Pancreas (tissue), 10 donors: ENCODE measurements at regions not wholly inside any gene's neighbourhood (a gene's known extent, or its start where the extent isn't known, plus 50 kb on each side); places are given as distances from the start of the nearest gene placed in this dataset.

Source experiments
- ATAC-seq, 4 donors: fragments of 200-7000 bp; cut with Tn5 transposase; one replicate each; pipeline versions ENCODE4 v1.8.0 to v1.9.1; 2020; ENCODE audit warnings: mild to moderate bottlenecking in 4 of 4, moderate library complexity in 4 of 4
- DNase-seq, 6 donors: peaks; one replicate each; pipeline ENCODE4 v3.0.0-alpha.2; 2020
- FAIRE-seq: peaks from 2 replicates; lab custom pipeline; 2012; peaks lifted over from hg19 to GRCh38; lab: Jason Lieb, UNC
- H3K27ac ChIP-seq, 4 donors: fragments of 200-600 bp; sonication (generic); 1 replicate in 3 of 4; 2 replicates in 1 of 4; pipeline versions ENCODE4 v1.5.0 to v1.8.0; 2020
- H3K27me3 ChIP-seq, 4 donors: fragments of 200-600 bp; one replicate each; pipeline ENCODE4 v1.8.0; 2021
- H3K36me3 ChIP-seq, 3 donors: fragments of 200-600 bp; sonication (generic) in 1 of 3; one replicate each; pipeline versions ENCODE4 v1.5.0 to v1.8.0; 2020 to 2021
- H3K4me1 ChIP-seq, 3 donors: fragments of 200-600 bp; one replicate each; pipeline ENCODE4 v1.8.0; 2021
- H3K4me3 ChIP-seq, 4 donors: fragments of 200-600 bp; sonication (generic) in 2 of 4; one replicate each; pipeline versions ENCODE4 v1.5.0 to v1.8.0; 2020 to 2021
- H3K9me3 ChIP-seq, 4 donors: fragments of 200-600 bp; one replicate each; pipeline ENCODE4 v1.8.0; 2021
- WGBS, 2 donors: extraction: QIAGEN DNeasy Blood & Tissue Kit; methylation state at CpG; one replicate each; pipeline ENCODE4 v1.1.7; 2013; 5-methylcytosine and 5-hydroxymethylcytosine counted together
- intact Hi-C, 3 donors: fragments of 100-400 bp; cut with DNase I; formaldehyde crosslinking; loops; one replicate each; pipeline versions ENCODE4 v1.11.1 to v1.14.2; 2022
- TF ChIP-seq, protein P1 (sequence below), 4 donors: fragments of 200-600 bp; sonication (generic) in 3 of 4; IDR thresholded peaks; one replicate each; pipeline versions ENCODE4 v1.5.0 to v1.8.0; 2021; ENCODE audit warnings: antibody characterized with exemption in 4 of 4
- donor health status: healthy with polysubstance abuse.
- donor health status: DM: no; HTN: no; CAD: no; lungs with moderate emphysema.
- donor health status: DM: no; HTN: no; CAD: no.
- donor health status: control.
- donor health status: control.
- donor health status: Bipolar disorder and iron deficiency.
- donor health status: DM: yes; HTN: yes; CAD: no.
- donor health status: DM: no; HTN: no; CAD: no.
- donor health status: DM: no; HTN: no; CAD: no.
- donor health status: DM: yes; HTN: yes; CAD: no.

DNA sequence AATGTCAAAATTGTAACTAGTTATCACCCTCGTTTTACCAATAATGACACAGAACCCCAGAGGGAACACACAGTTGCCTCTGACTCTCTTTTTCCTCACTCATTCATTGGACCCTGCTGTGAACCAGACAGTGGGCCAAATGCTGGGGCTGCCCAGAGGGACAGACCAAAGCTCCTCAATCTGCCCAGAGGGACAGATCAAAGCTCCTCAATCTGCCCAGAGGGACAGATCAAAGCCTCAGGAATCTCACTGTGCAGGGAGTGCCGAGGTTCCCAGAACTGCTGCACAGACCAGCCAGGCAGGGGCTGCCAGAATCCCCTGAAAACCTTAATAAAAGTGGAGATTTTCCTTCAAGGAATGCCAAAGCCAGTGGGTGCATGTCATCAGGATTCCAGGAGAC lies 179.1 kb downstream of the SOD2 start:
- Histone ChIP-seq H3K4me3 (no peak overlapping the region), H3K4me1 (no peaks in the 10 kb centered on the region), H3K27ac (no peak overlapping the region), H3K9me3 (no peaks in the 10 kb centered on the region), H3K27me3 (no peaks in the 10 kb centered on the region), H3K36me3 (no peaks in the 10 kb centered on the region)
- WGBS, 2 donors, result 22 to 32% methylated on average over 2 of the region's 2 CpGs
- TF ChIP-seq, protein P1, sequence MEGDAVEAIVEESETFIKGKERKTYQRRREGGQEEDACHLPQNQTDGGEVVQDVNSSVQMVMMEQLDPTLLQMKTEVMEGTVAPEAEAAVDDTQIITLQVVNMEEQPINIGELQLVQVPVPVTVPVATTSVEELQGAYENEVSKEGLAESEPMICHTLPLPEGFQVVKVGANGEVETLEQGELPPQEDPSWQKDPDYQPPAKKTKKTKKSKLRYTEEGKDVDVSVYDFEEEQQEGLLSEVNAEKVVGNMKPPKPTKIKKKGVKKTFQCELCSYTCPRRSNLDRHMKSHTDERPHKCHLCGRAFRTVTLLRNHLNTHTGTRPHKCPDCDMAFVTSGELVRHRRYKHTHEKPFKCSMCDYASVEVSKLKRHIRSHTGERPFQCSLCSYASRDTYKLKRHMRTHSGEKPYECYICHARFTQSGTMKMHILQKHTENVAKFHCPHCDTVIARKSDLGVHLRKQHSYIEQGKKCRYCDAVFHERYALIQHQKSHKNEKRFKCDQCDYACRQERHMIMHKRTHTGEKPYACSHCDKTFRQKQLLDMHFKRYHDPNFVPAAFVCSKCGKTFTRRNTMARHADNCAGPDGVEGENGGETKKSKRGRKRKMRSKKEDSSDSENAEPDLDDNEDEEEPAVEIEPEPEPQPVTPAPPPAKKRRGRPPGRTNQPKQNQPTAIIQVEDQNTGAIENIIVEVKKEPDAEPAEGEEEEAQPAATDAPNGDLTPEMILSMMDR (IDR thresholded peaks at IDR 0.05), result no peak
- DNase-seq, result no peak
- intact Hi-C loops, result no loop called here
- no peak for FAIRE-seq
- no peak for ATAC-seq

DNA sequence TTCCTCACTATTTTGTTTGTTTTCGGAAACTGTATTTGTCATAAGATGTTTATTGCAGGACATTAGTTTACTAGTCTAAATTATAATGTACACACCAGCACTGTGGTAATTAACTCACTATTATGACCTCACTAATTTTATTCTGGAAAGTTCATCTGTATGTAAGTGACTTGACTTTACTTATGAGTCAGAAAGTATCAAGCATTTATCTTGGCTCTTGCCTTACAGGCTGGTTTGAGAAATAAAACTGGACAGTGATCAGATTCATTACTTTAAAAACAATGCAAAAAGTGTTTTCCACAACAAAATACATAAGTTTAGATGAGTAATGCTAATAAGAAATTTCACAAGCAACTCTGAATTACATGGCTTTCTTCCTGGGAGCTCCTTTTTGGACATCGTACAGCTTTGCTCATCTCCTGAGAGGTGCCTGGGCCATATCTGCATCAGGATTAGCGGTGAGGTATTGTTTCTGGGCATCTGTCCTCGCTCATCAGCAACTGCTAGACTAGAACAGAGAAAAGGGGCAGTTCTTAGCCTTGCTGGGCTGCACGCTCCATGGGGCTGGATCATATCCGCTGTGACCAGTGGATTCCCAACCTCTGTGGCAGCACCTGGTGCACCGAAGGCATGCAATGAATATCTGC lies 179.8 kb downstream of the SOD2 start:
- DNase-seq (no peak), ATAC-seq (no peak), FAIRE-seq (no peak)
- TF ChIP-seq, protein P1 (IDR thresholded peaks at IDR 0.05), result no peak
- no peaks in the 10 kb centered on the region for H3K36me3 ChIP-seq
- no peak overlapping the region for H3K4me3 ChIP-seq
- WGBS, 2 donors, result 78 to 83% methylated on average over 7 of the region's 7 CpGs
- H3K27ac ChIP-seq, result no peak overlapping the region
- intact Hi-C loops, result no loop called here
- H3K27me3 ChIP-seq, result no peaks in the 10 kb centered on the region
- H3K9me3 ChIP-seq, result no peaks in the 10 kb centered on the region
- H3K4me1 ChIP-seq, result no peaks in the 10 kb centered on the region

DNA sequence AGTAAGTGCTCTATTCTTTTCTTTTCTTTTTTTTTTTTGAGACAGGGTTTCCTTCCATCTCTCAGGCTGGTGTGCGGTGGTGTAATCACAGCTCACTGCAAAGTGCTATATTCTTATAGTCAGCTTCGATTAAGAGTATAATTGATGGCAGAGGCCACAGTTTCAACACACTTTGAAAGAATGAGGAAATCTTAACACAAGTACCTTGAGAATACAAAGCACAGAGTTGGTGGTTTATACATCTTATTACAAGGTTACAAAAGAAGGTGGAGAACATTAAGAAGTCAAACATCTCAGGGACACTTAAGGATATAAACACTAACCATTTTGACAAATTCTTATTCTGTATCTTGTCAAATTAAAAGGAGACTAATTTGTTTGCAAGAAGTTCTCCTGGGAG lies 180.5 kb downstream of the SOD2 start:
- Histone ChIP-seq H3K27me3 (no peaks in the 10 kb centered on the region), H3K9me3 (no peaks in the 10 kb centered on the region), H3K4me1 (no peaks in the 10 kb centered on the region), H3K36me3 (no peaks in the 10 kb centered on the region), H3K27ac (no peak overlapping the region), H3K4me3 (no peak overlapping the region)
- FAIRE-seq (no peak), DNase-seq (no peak), ATAC-seq (no peak)
- TF ChIP-seq, protein P1 (IDR thresholded peaks at IDR 0.05), result no peak
- intact Hi-C loops, result no loop called here
- 43 to 51% methylated on average over 2 of the region's 2 CpGs for WGBS, 2 donors

DNA sequence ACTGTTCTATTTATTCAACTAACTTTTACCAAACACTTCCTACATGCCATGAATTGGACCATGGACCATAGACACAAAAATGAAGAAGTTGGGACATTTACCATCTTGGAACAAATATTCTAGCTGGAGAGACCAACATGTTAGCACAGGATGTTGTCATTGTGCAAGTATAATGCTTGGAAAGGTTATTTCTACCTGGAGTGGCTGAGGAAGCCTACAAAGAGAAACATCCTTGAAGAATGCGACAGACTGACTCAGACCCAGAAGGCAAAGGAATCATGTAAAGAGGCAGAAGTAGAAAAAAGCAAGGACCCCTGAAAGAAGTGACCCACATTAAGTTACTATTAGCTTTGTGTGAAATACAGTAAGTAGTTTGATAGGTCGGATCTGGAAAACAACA lies 180.9 kb downstream of the SOD2 start:
- Histone ChIP-seq H3K9me3 (no peaks in the 10 kb centered on the region), H3K4me1 (no peaks in the 10 kb centered on the region), H3K36me3 (no peaks in the 10 kb centered on the region), H3K27ac (no peak overlapping the region), H3K4me3 (no peak overlapping the region), H3K27me3 (no peaks in the 10 kb centered on the region)
- ATAC-seq, result no peak
- 54 to 59% methylated on average over 2 of the region's 2 CpGs for WGBS, 2 donors
- no peak for FAIRE-seq
- DNase-seq, result no peak
- intact Hi-C loops, result no loop called here
- TF ChIP-seq, protein P1 (IDR thresholded peaks at IDR 0.05), result no peak

DNA sequence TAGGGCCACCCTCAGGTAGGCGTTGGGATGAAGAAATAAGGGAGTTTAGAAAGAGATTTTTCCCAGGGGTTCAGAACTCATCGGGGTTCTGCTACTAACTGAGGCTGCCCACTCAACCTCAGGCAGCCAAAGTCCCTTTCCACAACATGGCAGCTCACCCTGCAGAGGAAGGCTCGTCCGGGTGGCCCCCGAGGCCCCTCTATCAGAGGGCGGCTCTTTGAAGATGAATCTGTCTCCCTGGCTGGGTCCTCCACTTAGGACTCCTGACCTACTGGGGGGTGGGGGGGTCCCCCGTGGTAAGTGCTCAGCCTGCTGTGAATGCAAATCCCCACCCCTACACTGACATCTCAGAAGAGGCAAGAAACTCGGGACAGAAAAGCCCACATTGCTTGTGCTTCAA lies 182.9 kb downstream of the SOD2 start:
- Histone ChIP-seq H3K27me3 (no peaks in the 10 kb centered on the region), H3K36me3 (no peaks in the 10 kb centered on the region), H3K27ac (no peak overlapping the region), H3K9me3 (no peaks in the 10 kb centered on the region), H3K4me3 (no peak overlapping the region), H3K4me1 (no peaks in the 10 kb centered on the region)
- intact Hi-C loops, result no loop called here
- WGBS, 2 donors, result 66 to 72% methylated on average over 8 of the region's 8 CpGs
- DNase-seq (no peak), ATAC-seq (no peak), FAIRE-seq (no peak)
- TF ChIP-seq, protein P1 (IDR thresholded peaks at IDR 0.05), result no peak
